ENCODE measurements at regions not wholly inside any gene's neighbourhood (a gene's known extent, or its start where the extent isn't known, plus 50 kb on each side); places are given as distances from the start of the nearest gene placed in this dataset.

- POLR2A ChIA-PET: no interaction called here
Observed at GRCh38 chr12:60262378-60262777, 666.5 kb downstream of the SLC16A7 start.

GRCh38 chr12:60263161-60263560 lies 667.3 kb downstream of the SLC16A7 start:
- no peaks in the 10 kb centered on the region for H3K4me1 ChIP-seq (ENCODE audit: control insufficient read depth, insufficient read depth, low read length)
- no peak overlapping the region for H3K4me3 ChIP-seq (ENCODE audit: low read depth, low read length)
- no peak overlapping the region for H3K27ac ChIP-seq (ENCODE audit: extremely low read depth, low read depth, low read length)
- ChIA-PET POLR2A (no interaction called here), CTCF (no interaction called here)
- H3K36me3 ChIP-seq (ENCODE audit: control insufficient read depth in 2 of 2, insufficient read depth in 1 of 2, low read length in 2 of 2): no peaks in the 10 kb centered on the region
- TF ChIP-seq KLF9 (tag by site-specific recombination; IDR thresholded peaks at IDR 0.05; ENCODE audit: low read depth) (no peak), ZNF791 (tag by site-specific recombination; IDR thresholded peaks at IDR 0.05) (no peak), ZIC2 (tag by site-specific recombination; IDR thresholded peaks at IDR 0.05) (no peak), ZNF664 (tag by site-specific recombination; IDR thresholded peaks at IDR 0.05) (no peak), SALL2 (tag by site-specific recombination; IDR thresholded peaks at IDR 0.05; ENCODE audit: borderline replicate concordance) (no peak)
- no peaks in the 10 kb centered on the region for H3K9me3 ChIP-seq (ENCODE audit: control insufficient read depth, insufficient read depth, low read depth, low read length)

More at GRCh38 chr12:60262378-60262777, 666.5 kb downstream of the SLC16A7 start:
- no peaks in the 10 kb centered on the region for H3K9me3 ChIP-seq (ENCODE audit: control insufficient read depth, insufficient read depth, low read depth, low read length)
- CTCF ChIA-PET: no interaction called here
- no peaks in the 10 kb centered on the region for H3K36me3 ChIP-seq (ENCODE audit: control insufficient read depth in 2 of 2, insufficient read depth in 1 of 2, low read length in 2 of 2)
- TF ChIP-seq KLF16 (tag by site-specific recombination; IDR thresholded peaks at IDR 0.05) (no peak), ZXDB (tag by site-specific recombination; IDR thresholded peaks at IDR 0.05) (no peak), ZEB2 (tag by site-specific recombination; IDR thresholded peaks at IDR 0.05) (no peak), PRDM6 (tag by site-specific recombination; IDR thresholded peaks at IDR 0.05) (no peak), KLF9 (tag by site-specific recombination; IDR thresholded peaks at IDR 0.05; ENCODE audit: low read depth) (no peak), ZNF324 (tag by site-specific recombination; IDR thresholded peaks at IDR 0.05) (no peak), ZNF791 (tag by site-specific recombination; IDR thresholded peaks at IDR 0.05) (no peak), ZNF624 (tag by site-specific recombination; IDR thresholded peaks at IDR 0.05) (no peak), ZNF48 (tag by site-specific recombination; IDR thresholded peaks at IDR 0.05) (no peak), ZBTB44 (tag by site-specific recombination; IDR thresholded peaks at IDR 0.05) (no peak), BCL11B (tag by site-specific recombination; IDR thresholded peaks at IDR 0.05; ENCODE audit: low read depth) (no peak), OVOL3 (tag by site-specific recombination; IDR thresholded peaks at IDR 0.05) (no peak)
- H3K27ac ChIP-seq (ENCODE audit: extremely low read depth, low read depth, low read length): no peak overlapping the region
- no peak overlapping the region for H3K4me3 ChIP-seq (ENCODE audit: low read depth, low read length)
- no peaks in the 10 kb centered on the region for H3K4me1 ChIP-seq (ENCODE audit: control insufficient read depth, insufficient read depth, low read length)

GRCh38 chr12:60263836-60264493 lies 668.1 kb downstream of the SLC16A7 start:
- ChIA-PET POLR2A (no interaction called here), CTCF (no interaction called here)
- TF ChIP-seq ZNF223 (tag by site-specific recombination; IDR thresholded peaks at IDR 0.05): no peak
- TF ChIP-seq INSM2 (tag by site-specific recombination; IDR thresholded peaks at IDR 0.05): no peak
- TF ChIP-seq BCL11B (tag by site-specific recombination; IDR thresholded peaks at IDR 0.05; ENCODE audit: low read depth): no peak
- no peak for TF ChIP-seq ZNF558 (tag by site-specific recombination; IDR thresholded peaks at IDR 0.05)
- TF ChIP-seq ZNF311 (tag by site-specific recombination; IDR thresholded peaks at IDR 0.05; ENCODE audit: borderline replicate concordance): no peak
- TF ChIP-seq KLF1 (tag by site-specific recombination; IDR thresholded peaks at IDR 0.05): no peak
- TF ChIP-seq GFI1B (tag by site-specific recombination; IDR thresholded peaks at IDR 0.05): no peak
- no peak for TF ChIP-seq ZNF768 (tag by site-specific recombination; IDR thresholded peaks at IDR 0.05)
- no peak for TF ChIP-seq ZNF776 (tag by site-specific recombination; IDR thresholded peaks at IDR 0.05; ENCODE audit: borderline replicate concordance)
- H3K36me3 ChIP-seq (ENCODE audit: control insufficient read depth in 2 of 2, insufficient read depth in 1 of 2, low read length in 2 of 2): no peaks in the 10 kb centered on the region
- no peaks in the 10 kb centered on the region for H3K9me3 ChIP-seq (ENCODE audit: control insufficient read depth, insufficient read depth, low read depth, low read length)
- H3K4me1 ChIP-seq (ENCODE audit: control insufficient read depth, insufficient read depth, low read length): no peaks in the 10 kb centered on the region
- H3K4me3 ChIP-seq (ENCODE audit: low read depth, low read length): no peak overlapping the region
- H3K27ac ChIP-seq (ENCODE audit: extremely low read depth, low read depth, low read length): no peak overlapping the region

Data from HEK293 (cell line).